GM11168 (cell line): ENCODE measurements at regions not wholly inside any gene's neighbourhood (a gene's known extent, or its start where the extent isn't known, plus 50 kb on each side); places are given as distances from the start of the nearest gene placed in this dataset.

Experiments
- in situ Hi-C: fragments of 300-500 bp; cut with MboI; formaldehyde crosslinking; loops from one replicate; pipeline ENCODE4 v1.12.0; 2022; ENCODE audit warnings: low sequenced_read_pairs; ENCODE audit not compliant: unreplicated experiment

DNA sequence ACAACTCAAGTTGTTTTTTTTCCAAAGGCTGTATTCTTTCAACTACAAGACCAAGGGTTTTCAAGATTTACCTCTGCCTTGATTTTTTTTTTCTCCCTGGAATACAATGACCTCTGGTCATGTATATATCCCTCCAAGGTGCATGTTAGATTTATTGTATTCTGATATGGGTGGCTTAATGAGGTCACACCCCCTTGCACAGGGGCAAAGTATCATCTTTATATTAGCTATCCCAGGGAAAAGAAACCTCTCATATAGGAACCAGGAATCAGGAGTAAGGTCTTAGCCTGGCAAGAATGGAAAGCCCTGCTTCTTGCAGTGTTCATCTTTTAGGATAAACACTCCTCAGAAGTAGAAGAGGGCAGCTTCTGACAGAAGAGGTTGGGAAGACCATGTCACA, 516.9 kb upstream of the TENM4 start:
- in situ Hi-C loops: no loop called here

- in situ Hi-C loops: no loop called here
Observed at GRCh38 chr11:79956061-79956460, 515.2 kb upstream of the TENM4 start.

DNA sequence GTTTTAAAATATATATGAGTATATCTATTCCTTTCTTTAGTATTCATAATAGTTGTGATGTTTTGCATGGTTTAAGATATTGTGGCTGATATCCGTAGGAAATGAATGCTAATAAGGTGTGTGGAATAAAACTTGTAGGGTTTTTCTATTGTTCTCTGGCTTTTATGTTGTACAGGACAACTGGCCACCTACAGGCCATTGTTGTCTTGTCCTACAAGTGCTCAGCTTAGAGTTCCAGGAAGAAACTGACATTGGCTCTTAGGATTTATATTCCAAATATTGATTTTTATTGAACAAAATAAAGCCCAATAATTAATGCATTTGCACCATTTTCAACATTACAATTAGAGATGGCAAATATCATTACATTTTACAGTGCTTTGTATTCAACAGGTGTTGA, 512.8 kb upstream of the TENM4 start:
- in situ Hi-C loops: no loop called here

- in situ Hi-C loops: no loop called here
Observed at GRCh38 chr11:79950741-79951140, 509.9 kb upstream of the TENM4 start.

- in situ Hi-C loops: no loop called here
Observed at GRCh38 chr11:79950172-79950571, 509.3 kb upstream of the TENM4 start.

GRCh38 chr11:79949574-79949973, 508.7 kb upstream of the TENM4 start:
- in situ Hi-C loops: no loop called here

DNA sequence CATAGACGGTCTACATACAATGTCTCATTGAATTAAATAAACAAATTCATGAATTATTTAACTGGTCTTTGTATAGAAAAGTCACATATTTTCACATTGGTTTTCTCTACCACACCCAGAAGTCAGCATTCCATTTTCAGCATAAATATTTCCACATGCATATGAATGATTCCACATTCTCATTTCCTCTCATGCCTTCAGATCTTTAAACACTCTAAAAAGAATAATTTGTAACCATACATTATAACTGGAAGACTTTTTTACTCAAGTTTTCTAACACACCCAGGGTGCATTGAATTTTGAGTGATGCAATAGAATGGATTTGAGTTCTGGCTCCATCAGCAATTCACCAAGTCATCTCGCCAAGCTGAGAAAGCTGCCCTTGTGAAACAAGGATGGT, 501.8 kb upstream of the TENM4 start:
- in situ Hi-C loops: no loop called here

DNA sequence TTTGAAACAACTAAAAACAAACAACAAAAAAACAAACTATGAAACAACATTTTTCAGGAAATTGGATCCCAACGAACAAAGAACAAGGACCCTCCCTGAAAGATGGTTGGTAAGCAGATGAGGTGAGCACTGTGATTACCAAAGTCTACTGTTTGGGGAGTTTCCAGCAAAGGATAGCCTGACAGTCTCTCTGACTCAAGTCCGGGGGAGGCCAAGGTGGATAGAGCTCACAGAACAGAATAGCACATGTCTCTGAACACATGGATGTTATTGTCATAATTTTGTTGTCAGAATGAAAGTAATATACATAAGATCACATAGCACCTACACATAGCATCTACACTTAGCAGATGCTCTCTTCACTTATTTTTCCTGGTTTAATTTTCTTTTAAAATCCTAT, 501.3 kb upstream of the TENM4 start:
- in situ Hi-C loops: no loop called here

- in situ Hi-C loops: no loop called here
Observed at GRCh38 chr11:79940974-79941735, 500.3 kb upstream of the TENM4 start.

- in situ Hi-C loops: no loop called here
Observed at GRCh38 chr11:79940165-79940564, 499.3 kb upstream of the TENM4 start.

DNA sequence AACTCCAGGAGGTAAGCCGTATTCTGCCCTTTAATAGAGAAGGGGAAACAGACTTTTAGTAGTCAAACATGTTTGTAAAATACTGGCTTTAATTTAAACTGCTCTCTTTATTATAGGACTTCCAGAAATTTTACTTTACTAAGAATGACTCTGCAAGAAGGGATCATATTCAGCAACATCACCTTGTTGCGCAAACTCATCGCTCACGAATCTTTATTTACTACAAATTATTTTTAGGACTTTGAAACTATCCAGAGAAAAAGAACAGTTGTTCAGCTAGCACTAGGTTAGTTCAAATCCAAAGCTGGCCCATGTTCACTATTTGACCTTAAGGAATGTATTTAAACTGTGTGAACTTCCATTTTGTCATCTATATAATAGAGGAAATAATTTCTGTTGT, 498.3 kb upstream of the TENM4 start:
- in situ Hi-C loops: no loop called here

DNA sequence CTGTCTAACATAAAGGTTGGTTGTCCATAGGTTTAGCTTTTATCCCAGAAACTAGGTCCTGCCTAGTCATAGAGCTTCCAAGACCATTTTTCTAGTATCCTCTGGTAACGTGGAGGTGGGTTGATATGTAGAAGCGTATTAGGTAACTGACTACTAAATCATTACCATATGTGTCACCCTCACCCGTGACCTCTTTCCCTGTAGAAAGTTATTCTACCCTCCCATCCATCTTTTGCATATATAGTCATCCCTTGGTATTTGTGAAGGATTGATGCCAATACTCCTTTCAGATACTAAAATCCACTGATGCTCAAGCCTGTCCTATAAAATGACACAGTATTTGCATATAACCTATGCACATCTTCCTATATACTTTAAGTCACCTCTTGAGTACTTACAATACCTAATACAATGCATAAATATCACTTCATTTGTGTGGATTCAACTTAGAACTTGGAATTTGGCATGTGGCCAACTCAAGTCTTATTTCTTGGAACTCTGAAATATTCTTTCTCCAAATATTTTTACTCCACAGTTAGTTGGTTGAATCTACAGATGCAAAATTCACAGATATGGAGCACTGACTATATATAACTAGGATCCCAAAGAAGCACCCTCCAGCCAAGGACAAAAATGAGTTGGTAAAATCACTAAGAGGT, 497.0 kb upstream of the TENM4 start:
- in situ Hi-C loops: no loop called here

GRCh38 chr11:79932612-79933011, 491.8 kb upstream of the TENM4 start:
- in situ Hi-C loops: no loop called here

GRCh38 chr11:79931692-79932091, 490.9 kb upstream of the TENM4 start:
- in situ Hi-C loops: no loop called here

DNA sequence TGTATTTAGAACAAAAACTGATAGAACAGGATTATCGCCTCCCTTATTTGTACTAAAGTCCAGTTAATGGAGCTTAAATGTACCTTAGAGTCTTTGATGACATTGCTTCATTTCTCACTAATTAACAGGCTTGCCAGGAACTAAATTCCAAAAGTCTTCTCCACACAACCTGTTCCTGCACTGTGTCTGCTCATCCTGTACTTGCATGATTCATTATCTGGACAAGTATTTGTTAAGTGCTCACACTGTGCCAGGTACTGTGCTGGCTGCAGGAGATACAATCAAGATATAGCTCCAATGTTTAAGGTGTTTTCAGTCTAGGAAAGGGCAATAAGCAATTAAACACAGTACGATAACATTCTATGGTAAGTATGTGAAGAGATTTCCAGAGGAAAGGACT, 485.9 kb upstream of the TENM4 start:
- in situ Hi-C loops: no loop called here

DNA sequence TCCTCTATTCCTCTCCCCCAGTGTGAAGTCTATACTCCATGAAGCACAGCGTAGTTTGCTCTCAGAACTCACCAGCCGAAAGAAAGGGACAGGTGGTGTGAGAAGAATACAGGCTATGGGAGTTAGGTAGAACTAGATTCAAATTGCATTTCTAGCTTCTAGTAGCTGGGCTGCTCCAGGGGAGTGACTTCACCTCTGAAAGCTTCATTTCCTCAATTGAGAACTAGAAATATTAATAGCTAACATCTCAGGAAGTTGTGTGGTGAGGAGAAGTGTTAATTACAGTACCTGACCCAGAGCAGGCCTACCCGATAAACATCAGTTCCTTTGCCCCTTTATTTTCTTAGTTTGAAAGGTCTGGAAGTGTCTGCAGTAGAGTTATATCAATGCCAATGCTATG, 484.7 kb upstream of the TENM4 start:
- in situ Hi-C loops: no loop called here

DNA sequence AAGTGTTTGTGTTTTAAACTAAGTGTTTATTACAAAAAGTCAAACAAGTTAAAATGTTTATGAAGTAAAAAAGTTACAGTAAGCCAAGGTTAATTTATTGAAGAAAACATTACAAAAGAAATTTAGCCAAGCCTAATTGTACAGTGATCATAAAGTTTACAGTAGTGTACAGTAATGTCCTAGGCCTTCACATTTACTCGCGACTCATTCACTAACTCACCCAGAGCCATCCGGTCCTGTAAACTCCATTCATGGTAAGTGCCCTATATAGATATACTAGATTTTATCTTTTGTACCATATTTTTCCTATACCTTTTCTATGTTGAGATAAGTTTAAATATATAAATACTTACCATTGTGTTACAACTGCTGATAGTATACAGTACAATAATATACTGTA, 481.8 kb upstream of the TENM4 start:
- in situ Hi-C loops: no loop called here

DNA sequence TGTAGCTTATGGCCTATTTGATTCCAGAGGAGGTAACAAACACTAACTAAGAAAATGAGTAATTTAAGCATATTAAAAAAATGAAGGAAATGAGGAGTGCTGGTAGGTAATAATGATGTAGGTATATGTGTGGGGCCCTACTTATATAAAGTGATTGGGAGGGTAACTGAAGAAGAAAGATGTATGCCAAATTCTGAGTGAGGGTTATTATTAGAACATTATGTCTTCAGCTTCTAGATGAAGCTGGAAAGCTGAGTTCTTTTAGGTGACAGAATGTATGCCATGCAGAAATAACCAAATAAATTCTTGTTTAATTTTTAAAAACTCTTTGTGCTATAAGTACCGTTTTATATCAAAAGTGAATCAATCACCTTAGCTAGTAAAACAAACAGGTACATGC, 479.6 kb upstream of the TENM4 start:
- in situ Hi-C loops: no loop called here

GRCh38 chr11:79919350-79919749, 478.5 kb upstream of the TENM4 start:
- in situ Hi-C loops: no loop called here

- in situ Hi-C loops: no loop called here
Observed at GRCh38 chr11:79918846-79919245, 478.0 kb upstream of the TENM4 start.

GRCh38 chr11:79906164-79906563, 465.3 kb upstream of the TENM4 start:
- in situ Hi-C loops: no loop called here

- in situ Hi-C loops: no loop called here
Observed at GRCh38 chr11:79902493-79902892, 461.7 kb upstream of the TENM4 start.
